K562 (cell line): ENCODE measurements at regions not wholly inside any gene's neighbourhood (a gene's known extent, or its start where the extent isn't known, plus 50 kb on each side); places are given as distances from the start of the nearest gene placed in this dataset.

ENCODE experiments used
- CC2D1A ChIP-seq: fragments of 450-650 bp; IDR thresholded peaks from 2 replicates; pipeline ENCODE4 v1.6.1; 2017; ENCODE audit warnings: mild to moderate bottlenecking
- CCAR2 ChIP-seq: fragments of 200-400 bp; formaldehyde crosslinking; IDR thresholded peaks from 2 replicates; pipeline ENCODE4 v1.6.1; 2017; ENCODE audit warnings: mild to moderate bottlenecking, low read depth, low read length
- DIDO1 ChIP-seq: fragments of 450-650 bp; IDR thresholded peaks from 2 replicates; pipeline ENCODE4 v1.6.1; 2016; ENCODE audit warnings: low read depth, missing biosample characterization, missing genetic modification characterization
- HLTF ChIP-seq: fragments of 450-650 bp; IDR thresholded peaks from 2 replicates; pipeline ENCODE4 v1.6.1; 2016
- HNRNPH1 ChIP-seq: fragments of 200-400 bp; formaldehyde crosslinking; optimal IDR thresholded peaks from 2 replicates; pipeline ENCODE3; 2017; ENCODE audit warnings: low read depth, mild to moderate bottlenecking, low read length, moderate library complexity
- PCBP1 ChIP-seq: fragments of 200-400 bp; formaldehyde crosslinking; IDR thresholded peaks from 2 replicates; pipeline ENCODE4 v1.6.1; 2018; ENCODE audit warnings: mild to moderate bottlenecking, low read depth, low read length; ENCODE audit not compliant: poor library complexity, severe bottlenecking
- PTTG1 ChIP-seq: fragments of 450-650 bp; IDR thresholded peaks from 2 replicates; pipeline ENCODE4 v1.6.1; 2016; ENCODE audit warnings: low read depth, mild to moderate bottlenecking, missing genetic modification characterization, missing compliant biosample characterization
- RAD51 ChIP-seq: fragments of 450-650 bp; IDR thresholded peaks from 2 replicates; pipeline ENCODE4 v1.7.1; 2016; ENCODE audit warnings: low read depth, mild to moderate bottlenecking, borderline replicate concordance
- RBM17 ChIP-seq: fragments of 200-400 bp; formaldehyde crosslinking; IDR thresholded peaks from 2 replicates; pipeline ENCODE4 v1.6.1; 2017; ENCODE audit warnings: low read depth, mild to moderate bottlenecking, low read length, borderline replicate concordance
- RFX1 ChIP-seq: fragments of 450-650 bp; IDR thresholded peaks from 2 replicates; pipeline ENCODE4 v1.6.1; 2016; ENCODE audit warnings: mild to moderate bottlenecking, moderate library complexity
- SNIP1 ChIP-seq: fragments of 450-650 bp; IDR thresholded peaks from 2 replicates; pipeline ENCODE4 v1.7.1; 2017; ENCODE audit warnings: low read depth, mild to moderate bottlenecking
- SRF ChIP-seq, 2 experiments: fragments of 250-450, 450-650 bp in 1 of 2; sonication (Bioruptor Pico) in 1 of 2; sonication (generic) in 1 of 2; formaldehyde crosslinking; IDR thresholded peaks; 2 replicates each; pipeline versions ENCODE4 v1.5.0 to v1.5.1; 2020 to 2022; ENCODE audit warnings: mild to moderate bottlenecking in 1 of 2, missing genetic modification reagents in 1 of 2
- ZFP1 ChIP-seq: fragments of 450-650 bp; formaldehyde crosslinking; IDR thresholded peaks from 2 replicates; pipeline ENCODE4 v1.4.0; 2020; ENCODE audit warnings: mild to moderate bottlenecking, mixed read lengths
- ZNF507 ChIP-seq: conservative IDR thresholded peaks from 2 replicates; pipeline ENCODE4 v1.6.1; 2017; ENCODE audit warnings: missing genetic modification characterization, missing compliant biosample characterization
- TF ChIP-seq, protein P1 (sequence below): fragments of 450-650 bp; conservative IDR thresholded peaks from 2 replicates; pipeline ENCODE4 v1.6.1; 2016; ENCODE audit warnings: missing genetic modification characterization, low read depth, mild to moderate bottlenecking, missing compliant biosample characterization, moderate library complexity
- TF ChIP-seq, protein P2 (sequence below): fragments of 200-600 bp; sonication (generic); IDR thresholded peaks from one replicate; pipeline ENCODE4 v1.6.1; 2012; ENCODE audit warnings: mild to moderate bottlenecking, low read depth, low read length, inconsistent platforms

DNA sequence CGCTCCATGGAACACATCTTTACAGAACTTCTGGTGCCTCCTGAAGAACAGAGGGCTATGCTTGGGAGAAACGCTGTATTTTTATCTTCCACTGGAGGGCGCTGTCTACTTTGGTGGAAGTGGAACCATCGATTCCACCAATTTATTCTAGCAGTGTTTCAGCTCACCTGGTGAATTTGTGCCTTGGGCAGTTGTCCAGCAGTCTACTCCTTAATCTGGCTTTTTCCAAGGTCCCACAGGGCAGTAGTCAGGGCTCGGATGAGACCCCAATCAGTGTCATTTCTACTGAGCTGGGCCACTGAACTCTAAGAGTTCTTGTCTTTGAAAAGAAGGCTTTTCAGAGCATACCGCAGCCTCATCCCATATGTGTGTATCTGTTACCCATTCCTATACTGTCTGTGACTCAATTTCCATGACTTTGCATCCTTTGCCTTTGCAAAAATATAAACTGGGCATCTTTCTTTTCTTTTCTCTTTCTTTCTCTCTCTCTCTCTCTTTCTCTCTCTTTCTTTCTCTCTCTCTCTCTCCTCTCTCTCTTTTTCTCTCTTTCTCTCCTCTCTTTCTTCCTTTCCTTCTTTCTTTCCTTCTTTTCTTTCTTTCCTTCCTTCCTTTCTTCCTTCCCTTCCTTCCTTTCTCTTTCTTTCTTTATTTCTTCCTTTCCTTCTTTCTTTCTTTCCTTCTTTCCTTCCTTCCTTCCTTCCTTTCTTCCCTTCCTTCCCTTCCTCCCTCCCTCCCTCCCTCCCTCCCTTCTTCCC lies 138.4 kb upstream of the ZNF618 start (continued):
- no peak for TF ChIP-seq SRF (CRISPR knock-in tag; IDR thresholded peaks at IDR 0.05)
- no peak for TF ChIP-seq RFX1
- no peak for TF ChIP-seq ZFP1 (CRISPR knock-in tag)
- TF ChIP-seq CC2D1A, result no peak
- no peak for TF ChIP-seq DIDO1 (tag)
- TF ChIP-seq ZNF507 (tag), result no peak
- TF ChIP-seq, protein P1, sequence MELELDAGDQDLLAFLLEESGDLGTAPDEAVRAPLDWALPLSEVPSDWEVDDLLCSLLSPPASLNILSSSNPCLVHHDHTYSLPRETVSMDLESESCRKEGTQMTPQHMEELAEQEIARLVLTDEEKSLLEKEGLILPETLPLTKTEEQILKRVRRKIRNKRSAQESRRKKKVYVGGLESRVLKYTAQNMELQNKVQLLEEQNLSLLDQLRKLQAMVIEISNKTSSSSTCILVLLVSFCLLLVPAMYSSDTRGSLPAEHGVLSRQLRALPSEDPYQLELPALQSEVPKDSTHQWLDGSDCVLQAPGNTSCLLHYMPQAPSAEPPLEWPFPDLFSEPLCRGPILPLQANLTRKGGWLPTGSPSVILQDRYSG (tag), result no peak
- TF ChIP-seq HLTF, result no peak
- no peak for TF ChIP-seq HNRNPH1
- TF ChIP-seq RAD51, result no peak
- no peak for TF ChIP-seq SNIP1
- TF ChIP-seq PTTG1 (tag), result no peak
- no peak for TF ChIP-seq RBM17
- TF ChIP-seq PCBP1, result no peak
- TF ChIP-seq, protein P2, sequence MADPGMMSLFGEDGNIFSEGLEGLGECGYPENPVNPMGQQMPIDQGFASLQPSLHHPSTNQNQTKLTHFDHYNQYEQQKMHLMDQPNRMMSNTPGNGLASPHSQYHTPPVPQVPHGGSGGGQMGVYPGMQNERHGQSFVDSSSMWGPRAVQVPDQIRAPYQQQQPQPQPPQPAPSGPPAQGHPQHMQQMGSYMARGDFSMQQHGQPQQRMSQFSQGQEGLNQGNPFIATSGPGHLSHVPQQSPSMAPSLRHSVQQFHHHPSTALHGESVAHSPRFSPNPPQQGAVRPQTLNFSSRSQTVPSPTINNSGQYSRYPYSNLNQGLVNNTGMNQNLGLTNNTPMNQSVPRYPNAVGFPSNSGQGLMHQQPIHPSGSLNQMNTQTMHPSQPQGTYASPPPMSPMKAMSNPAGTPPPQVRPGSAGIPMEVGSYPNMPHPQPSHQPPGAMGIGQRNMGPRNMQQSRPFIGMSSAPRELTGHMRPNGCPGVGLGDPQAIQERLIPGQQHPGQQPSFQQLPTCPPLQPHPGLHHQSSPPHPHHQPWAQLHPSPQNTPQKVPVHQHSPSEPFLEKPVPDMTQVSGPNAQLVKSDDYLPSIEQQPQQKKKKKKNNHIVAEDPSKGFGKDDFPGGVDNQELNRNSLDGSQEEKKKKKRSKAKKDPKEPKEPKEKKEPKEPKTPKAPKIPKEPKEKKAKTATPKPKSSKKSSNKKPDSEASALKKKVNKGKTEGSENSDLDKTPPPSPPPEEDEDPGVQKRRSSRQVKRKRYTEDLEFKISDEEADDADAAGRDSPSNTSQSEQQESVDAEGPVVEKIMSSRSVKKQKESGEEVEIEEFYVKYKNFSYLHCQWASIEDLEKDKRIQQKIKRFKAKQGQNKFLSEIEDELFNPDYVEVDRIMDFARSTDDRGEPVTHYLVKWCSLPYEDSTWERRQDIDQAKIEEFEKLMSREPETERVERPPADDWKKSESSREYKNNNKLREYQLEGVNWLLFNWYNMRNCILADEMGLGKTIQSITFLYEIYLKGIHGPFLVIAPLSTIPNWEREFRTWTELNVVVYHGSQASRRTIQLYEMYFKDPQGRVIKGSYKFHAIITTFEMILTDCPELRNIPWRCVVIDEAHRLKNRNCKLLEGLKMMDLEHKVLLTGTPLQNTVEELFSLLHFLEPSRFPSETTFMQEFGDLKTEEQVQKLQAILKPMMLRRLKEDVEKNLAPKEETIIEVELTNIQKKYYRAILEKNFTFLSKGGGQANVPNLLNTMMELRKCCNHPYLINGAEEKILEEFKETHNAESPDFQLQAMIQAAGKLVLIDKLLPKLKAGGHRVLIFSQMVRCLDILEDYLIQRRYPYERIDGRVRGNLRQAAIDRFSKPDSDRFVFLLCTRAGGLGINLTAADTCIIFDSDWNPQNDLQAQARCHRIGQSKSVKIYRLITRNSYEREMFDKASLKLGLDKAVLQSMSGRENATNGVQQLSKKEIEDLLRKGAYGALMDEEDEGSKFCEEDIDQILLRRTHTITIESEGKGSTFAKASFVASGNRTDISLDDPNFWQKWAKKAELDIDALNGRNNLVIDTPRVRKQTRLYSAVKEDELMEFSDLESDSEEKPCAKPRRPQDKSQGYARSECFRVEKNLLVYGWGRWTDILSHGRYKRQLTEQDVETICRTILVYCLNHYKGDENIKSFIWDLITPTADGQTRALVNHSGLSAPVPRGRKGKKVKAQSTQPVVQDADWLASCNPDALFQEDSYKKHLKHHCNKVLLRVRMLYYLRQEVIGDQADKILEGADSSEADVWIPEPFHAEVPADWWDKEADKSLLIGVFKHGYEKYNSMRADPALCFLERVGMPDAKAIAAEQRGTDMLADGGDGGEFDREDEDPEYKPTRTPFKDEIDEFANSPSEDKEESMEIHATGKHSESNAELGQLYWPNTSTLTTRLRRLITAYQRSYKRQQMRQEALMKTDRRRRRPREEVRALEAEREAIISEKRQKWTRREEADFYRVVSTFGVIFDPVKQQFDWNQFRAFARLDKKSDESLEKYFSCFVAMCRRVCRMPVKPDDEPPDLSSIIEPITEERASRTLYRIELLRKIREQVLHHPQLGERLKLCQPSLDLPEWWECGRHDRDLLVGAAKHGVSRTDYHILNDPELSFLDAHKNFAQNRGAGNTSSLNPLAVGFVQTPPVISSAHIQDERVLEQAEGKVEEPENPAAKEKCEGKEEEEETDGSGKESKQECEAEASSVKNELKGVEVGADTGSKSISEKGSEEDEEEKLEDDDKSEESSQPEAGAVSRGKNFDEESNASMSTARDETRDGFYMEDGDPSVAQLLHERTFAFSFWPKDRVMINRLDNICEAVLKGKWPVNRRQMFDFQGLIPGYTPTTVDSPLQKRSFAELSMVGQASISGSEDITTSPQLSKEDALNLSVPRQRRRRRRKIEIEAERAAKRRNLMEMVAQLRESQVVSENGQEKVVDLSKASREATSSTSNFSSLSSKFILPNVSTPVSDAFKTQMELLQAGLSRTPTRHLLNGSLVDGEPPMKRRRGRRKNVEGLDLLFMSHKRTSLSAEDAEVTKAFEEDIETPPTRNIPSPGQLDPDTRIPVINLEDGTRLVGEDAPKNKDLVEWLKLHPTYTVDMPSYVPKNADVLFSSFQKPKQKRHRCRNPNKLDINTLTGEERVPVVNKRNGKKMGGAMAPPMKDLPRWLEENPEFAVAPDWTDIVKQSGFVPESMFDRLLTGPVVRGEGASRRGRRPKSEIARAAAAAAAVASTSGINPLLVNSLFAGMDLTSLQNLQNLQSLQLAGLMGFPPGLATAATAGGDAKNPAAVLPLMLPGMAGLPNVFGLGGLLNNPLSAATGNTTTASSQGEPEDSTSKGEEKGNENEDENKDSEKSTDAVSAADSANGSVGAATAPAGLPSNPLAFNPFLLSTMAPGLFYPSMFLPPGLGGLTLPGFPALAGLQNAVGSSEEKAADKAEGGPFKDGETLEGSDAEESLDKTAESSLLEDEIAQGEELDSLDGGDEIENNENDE, result no peak
- TF ChIP-seq CCAR2, result no peak
